HG03159 (cell line): ENCODE measurements at regions not wholly inside any gene's neighbourhood (a gene's known extent, or its start where the extent isn't known, plus 50 kb on each side); places are given as distances from the start of the nearest gene placed in this dataset.
"Not testable (repeated sequence)": the region's sequence is repeated elsewhere in the genome, so short reads cannot be mapped to it uniquely, and the experiment has no call there.

Experiments
- ATAC-seq: cut with Tn5 transposase; IDR thresholded peaks from one replicate; pipeline ENCODE4 v1.9.1; 2021; ENCODE audit warnings: mild to moderate bottlenecking, moderate library complexity; ENCODE audit not compliant: unreplicated experiment

DNA sequence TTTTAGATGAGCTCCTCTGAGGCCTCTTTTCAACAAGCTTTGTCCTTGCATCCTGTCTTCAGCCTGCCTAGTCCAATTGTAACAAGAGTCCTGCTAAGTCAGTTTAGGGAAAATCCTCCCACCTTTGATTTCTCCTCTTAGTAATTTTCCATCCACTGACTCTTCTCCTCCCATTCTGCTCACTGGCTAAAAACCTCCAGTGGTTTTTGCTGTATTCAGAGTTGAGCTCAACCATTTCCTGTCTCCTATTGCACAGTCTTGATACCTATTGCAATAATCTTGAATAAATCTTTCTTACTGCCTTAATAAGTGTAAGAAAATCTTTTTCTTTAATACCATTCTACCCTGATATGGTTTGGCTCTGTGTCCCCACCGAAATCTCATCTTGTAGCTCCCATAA lies 117.8 kb upstream of the ENPP6 start:
- ATAC-seq, result no peak

DNA sequence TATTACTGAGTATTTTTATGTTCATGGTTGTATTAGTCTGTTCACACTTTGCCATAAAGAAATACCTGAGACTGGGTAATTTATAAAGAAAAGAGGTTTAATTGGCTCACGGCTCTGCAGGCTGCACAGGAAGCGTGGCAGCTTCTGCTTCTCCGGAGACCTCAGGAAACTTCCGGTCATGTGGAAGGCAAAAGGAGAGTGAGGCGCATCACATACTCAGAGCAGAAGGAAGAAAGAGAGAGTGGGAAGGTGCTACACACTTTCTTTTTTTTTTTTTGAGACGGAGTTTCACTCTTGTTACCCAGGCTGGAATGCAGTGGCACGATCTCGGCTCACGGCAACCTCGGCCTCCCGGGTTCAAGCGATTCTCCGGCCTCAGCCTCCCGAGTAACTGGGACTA lies 115.8 kb upstream of the ENPP6 start:
- not testable (repeated sequence) for ATAC-seq

DNA sequence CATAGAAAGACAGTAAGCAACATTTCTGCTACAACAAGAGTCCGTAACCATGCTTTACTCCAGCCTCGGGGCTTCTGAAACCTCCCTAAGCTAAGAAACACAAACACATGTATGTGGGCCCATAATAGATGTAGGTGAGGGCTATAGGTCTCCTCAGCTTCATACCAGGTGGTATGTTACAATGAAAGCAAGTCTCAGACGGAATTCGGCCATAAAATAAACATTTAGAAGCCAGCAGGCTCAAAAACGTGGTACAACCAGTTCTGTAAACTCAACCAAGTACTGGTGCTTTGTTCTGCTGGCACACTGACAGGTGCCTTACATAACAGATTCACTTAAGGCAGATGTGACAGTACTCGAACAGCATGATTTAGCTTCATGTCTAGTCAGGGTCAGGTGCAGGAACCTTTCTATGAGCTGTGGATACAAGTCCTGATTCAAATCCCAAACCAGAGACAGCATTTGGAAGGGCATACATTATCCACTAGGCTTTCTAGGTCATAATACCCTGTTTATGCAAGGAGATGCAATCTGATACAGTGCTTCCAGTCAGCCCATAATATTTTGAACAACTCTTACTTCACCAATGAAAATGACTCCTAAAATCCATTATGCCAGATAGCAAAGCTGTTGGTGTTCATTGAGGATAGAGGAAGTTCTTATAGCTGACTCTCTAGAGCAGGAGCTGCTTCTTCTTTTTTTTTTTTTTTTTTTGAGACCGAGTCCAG lies 113.8 kb upstream of the ENPP6 start:
- ATAC-seq, result no peak

DNA sequence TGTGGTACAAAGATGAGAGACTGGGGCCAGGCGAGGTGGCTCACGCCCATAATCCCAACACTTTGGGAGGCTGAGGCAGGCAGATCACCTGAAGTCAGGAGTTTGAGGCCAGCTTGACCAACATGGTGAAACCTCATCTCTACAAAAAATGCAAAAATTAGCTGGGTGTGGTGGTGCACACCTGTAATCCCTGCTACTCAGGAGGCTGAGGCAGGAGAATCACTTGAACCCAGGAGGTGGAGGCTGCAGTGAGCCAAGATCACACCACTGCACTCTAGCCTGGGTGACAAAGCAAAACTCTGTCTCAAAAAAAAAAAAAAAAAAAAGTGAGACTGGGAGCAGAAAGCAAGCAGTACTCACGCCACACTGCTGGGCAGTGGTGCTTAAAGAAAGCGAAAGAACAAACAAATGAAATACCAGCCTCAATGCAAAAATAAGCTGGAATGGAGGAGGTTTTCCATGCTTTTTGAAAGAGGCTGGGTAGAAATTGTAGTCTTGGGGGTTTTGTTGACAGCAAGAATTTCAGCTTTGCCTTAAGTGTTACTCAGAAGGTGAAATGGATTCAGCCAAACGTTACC lies 112.9 kb upstream of the ENPP6 start:
- not testable (repeated sequence) for ATAC-seq

DNA sequence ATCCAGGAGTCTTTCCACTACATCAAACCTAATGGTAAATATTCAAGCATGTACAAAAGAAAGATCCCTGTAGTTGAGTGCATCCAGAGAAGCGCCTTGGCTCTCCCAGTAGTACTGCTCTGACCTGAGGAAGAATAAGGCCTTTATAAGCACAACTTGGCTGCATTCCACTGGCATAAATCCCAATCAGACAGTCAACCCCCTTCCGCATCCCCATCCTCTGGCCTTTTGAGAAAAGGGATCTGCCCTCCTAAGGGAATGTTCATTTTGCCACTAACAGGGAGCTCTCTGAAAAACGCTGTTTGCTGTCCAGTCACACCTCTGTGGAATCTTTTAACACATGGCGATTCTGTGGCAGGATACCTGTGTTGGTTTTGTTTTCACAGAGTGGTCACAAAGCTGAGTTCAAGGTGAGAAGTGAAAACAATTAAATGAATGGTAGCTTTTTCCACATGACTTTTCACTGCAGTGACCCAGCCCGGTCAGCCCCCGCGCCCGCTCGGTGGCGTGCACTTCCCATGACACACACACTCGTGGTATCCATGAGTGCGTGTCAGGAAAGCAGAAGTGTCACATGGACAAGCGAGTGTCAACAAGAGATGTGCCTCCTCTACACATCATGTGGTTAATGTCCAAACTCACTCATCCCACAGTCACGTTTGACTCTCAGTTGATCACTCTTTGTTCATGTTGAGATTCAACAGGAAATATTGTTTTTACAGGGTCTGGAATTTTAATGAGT lies 112.2 kb upstream of the ENPP6 start:
- ATAC-seq, result peak; percentile 61

DNA sequence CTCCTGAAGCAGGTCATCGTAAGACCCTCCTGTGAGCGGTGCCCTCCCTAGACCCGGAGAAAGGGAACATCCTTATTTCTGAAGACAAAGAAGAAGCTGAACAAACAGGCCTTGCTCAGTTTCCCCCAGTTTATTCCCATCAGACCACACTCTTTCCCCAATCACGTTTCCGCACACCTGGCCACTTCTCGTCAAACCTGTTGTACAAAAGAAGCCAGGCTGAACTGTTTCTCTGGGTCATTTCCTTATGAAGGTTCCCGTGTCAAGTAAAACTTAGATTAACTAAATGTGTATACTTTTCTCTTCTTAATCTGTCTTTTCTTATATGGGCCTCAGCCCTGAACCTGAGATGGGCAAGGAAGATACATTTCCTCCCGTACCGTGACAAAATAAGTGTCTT lies 111.6 kb upstream of the ENPP6 start:
- ATAC-seq, result no peak

DNA sequence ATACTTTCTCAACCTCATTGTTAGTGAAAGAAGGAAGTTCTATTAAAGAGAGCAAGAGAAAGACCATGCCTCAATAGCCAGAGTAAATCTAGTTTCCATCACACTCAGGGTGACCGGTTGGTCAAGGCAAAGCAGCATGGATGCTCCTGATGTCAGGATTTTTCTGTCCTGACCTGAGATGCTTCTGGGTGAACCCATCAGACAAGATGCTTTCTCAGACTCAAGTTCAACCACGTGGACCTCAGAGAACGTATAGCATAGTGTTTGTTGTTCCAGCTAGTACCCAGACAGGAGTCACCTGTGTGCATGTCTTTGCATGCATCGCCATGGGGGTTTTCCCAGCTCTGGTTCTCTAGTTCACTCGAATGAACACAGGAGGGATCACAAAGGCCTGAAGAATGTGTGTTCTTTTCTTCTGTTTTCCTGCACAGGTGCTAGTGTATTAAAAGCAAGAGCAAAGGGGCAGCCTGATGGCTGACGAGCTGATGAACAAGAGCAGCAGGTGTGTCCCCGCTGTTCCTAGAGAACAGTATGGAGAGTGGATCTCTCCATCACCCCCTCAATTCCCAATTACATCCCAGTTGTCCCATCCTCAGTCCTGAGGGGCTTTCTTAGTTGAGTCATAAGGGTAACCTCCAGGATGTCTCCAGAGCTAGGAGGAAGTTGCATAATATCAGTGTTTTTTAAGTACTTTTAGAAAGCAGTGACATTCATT lies 110.5 kb upstream of the ENPP6 start:
- ATAC-seq, result peak; percentile 79

DNA sequence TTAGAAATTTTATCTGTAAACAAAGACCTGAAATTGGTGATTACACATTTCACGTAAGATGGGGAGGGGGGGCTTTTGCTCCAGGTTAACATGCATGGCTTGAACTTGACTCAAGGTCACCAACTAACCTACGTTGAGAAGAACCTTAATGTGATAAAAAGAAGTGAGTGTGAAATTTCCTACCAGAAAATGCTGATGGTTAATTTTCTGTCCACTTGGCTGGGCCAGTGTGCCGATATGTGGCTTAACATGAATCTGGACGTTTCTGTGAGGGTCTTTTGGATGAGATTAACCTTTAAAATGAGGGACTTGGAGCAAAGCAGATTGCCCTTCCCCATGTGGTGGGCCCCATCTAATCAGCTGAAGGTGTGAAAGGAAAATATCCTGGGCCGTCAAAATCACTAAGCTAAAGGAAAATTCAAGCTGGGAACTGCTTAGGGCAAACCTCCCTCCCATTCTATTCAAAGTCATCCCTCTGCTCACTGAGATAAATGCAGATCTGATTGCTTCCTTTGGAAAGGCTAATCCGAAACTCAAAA lies 107.3 kb upstream of the ENPP6 start:
- ATAC-seq, result no peak

DNA sequence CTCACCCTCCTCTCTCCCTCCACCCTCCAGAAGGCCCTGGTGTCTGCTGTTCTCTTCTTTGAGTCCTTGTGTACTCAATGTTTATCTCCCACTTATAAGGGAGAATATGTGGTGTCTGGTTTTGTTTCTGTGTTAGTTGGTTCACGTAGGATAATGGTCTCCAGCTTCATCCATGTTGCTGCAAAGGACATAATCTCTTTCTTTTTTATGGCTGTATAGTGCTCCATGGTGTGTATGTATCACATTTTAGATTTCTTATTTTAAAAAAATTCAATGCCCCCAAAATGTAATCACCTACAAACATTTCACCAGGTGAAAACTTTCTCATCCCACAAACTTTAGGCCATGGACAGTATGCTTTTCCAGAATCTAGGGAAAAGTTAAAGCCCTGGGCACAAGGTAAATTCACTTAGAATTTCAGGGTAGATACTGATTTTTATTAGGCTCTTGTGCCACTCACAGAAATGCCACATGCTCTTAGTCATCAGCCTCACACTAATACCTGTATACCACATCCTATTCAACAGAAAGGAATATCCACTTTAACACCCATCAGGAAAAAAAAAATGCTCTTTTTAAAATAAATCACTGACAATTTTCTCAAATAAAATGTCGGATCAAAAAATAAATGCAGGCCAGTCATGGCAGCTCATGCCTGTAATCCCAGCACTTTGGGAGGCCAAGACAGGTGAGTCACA lies 104.8 kb upstream of the ENPP6 start:
- no peak for ATAC-seq

DNA sequence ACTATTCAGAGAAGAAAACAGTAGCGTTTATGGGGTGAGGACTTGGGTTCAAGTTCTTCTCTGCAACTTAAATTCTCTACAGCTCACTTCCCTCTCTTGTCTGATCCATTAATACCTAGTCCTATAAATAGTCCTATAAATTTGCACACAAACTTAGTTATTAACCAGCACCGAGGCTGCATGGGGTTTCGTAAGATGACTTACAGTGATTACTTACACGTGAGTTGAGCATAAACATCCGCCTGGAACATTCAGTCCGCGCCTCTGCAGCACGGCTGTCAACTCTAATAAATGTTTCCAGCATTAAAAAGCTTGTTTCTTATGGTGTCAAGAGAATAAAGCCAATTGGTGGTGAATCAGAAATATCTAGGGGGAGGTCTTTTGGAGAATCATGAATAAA lies 103.0 kb upstream of the ENPP6 start:
- ATAC-seq, result no peak

DNA sequence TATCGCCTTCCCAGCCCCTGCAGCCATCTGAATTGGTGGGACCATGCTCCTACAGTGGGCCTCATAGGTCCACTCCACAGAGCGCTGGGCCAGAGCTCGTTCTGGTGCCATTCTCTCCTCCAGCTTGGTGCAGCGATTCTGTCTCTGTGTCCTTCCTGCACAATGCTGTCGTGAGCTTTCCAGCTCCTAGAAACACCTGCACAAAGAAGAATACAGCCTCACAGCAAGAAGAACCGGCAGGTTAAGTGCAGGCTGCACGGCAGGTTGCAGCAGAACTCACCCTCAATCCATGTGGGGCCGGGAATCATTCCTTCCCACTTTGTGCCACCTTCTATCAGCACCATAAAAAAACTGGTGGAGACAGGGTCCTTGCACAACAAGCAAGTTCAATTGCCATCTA lies 101.2 kb upstream of the ENPP6 start:
- ATAC-seq, result no peak

DNA sequence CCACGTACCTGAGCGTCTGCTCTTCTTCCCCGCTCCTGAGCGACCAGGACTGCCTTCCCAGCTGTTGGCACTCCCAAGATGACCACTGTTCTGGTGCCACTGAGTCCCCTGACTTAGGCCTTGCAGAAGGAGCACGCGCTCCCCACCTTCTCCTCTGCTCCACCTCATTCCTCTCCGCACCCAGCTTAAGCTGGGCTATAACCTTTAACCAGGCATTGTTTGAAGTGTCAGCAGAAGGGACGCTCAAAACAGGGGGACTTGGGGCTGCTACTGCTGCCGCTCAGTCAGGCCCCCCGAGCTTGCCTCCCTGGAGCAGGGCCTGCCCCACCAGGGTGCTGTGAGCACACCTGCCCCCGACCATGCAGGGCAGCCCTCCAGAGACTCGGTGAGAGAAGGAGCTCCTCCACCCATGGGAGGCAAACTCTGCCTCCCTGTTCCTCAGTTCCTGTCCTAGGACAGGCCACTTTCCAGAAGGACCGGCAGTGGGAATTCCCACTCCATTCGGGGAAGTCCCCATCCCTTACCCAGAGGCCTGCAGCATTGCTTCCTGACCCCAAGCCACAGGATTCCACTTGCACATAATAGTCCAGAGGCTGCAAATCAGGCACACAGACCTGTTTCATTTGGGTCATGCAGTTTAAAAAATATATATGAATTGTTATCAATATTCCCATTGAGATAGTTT lies 99.7 kb upstream of the ENPP6 start:
- no peak for ATAC-seq

DNA sequence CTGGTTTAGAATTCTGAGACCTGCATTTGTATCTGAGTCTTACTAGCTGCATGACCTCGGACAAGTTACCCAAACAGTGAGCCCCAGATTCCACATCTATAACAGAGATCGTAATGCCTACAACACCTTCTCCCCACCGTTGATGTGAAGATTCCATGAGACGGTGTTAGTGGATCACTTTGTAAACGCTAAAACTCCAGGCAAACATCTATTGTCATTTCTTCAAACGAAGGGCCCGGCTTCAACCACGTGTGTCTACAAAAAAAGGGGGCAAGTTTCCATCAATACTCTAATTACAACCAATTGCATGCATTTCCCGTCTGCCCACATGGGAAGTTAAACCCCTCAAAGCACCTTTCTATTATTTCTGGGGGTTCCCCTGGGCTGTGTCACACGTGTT lies 99.1 kb upstream of the ENPP6 start:
- no peak for ATAC-seq

DNA sequence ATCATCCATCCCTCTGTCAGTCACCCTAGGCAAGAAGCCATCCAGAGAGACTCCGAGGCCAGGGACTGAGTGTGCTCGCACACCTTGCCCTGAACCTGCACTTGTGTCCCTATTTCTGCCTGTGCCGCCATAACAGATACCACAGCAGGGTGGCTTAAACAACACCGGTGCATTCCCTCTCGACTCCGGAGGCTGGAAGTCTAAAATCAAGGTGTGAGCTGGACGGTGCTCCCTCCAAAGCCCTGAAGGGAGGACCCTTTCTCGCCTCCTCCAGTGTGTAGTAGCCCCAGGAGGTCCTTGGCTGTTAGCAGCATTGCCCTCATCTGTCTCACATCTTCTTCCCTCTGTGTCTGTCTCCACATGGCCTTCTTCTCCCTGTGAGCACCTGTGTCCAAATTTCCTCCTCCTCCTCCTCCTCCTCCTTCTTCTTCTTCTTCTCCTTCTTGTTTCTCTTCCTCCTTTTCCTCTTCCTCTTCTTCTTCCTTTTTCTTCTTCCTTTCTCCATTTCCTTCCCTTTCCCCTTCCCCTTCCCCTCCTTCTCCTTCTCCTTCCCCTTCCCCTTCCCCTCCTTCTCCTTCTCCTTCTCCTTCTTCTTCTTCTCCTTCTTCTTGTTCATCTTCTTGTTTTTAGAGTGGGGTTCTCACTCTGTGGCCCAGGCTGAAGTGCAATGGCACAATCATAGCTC lies 98.1 kb upstream of the ENPP6 start:
- no peak for ATAC-seq

DNA sequence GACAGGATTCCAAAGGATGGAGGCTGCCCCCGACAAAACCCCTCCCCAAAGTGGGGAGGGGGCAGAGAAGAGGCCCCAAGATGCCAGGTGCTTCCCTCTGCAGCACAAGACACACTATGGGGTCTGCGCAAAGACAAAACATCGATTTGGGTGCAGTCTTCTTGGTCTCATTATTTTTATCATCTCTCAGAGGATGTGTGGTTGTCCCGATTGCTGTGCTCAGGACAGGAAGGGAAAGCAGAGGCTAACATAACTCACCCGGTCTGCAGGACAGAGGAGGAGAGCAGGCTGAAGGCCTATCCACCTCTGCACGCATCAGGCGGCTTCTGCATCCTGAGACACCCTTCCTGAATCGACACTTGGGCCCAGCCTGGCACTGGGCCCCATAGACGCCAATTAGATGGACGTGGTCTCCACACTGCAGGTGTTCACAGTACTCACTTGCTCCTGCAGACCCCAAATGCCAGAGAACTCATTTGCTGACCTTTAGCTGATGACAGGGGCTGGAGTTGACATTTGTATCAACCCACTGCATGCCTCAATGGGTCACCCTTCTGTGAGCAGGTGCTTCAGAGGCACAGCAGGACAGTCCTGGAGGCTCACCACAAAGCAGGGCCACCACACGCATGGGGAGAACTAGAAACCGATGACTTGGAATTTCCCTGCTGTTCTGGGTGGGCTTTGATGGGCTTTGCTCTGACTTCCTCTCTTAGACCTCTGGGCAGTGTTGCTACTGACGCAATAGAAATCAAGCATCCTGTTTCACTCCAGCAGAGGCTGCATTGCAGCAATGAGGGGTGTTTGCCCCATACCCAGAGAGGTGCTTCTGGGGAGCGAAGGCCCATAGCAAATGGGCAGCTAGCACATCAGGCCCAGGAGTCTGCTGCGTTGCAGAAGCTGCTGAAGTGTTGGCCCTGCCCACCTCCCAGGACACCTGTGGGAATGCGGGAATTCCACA lies 96.3 kb upstream of the ENPP6 start:
- ATAC-seq, result peak; percentile 72

DNA sequence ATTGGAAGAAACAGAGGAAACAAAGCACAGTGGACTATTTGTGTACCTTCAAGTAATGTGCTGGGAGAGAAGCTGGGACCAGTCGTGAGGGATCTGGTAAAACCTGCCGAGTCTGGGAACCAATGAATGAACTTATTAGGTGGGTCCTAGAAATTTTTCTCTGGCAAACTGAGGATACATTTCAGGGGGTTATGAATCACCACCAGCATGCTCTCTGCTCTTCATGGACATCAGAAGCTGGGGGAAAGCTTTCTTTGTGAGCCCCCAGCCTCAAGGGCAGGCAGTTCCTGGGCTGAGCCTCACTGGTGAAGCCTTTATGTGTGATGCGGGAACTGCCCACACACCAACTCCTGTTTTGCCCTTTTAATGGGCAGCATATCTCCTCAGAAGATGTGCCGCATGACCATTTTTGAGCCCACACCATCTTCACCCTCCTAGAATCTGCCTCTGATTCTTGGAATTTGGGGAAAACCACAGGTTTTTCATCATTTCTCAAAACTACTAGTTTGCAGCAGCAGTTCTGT lies 95.4 kb upstream of the ENPP6 start:
- ATAC-seq, result no peak

DNA sequence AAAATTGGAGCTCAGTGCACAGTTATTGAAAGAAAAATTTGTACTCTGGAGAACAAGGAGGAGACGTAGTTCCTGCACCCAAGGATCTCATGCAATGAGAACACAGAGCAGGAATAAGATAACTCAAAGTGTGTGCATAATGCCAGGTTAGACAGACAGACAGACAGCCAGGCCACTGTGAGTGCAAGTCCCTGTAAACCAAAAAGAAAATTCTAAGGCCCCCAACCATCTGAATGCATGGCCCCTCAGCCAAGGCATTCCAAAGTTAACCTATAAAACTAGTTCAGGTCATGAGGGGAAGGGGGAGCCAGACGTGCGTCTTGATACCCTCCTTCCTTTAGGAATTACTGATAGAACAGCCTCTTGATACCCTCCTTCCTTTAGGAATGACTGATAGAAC lies 94.5 kb upstream of the ENPP6 start:
- no peak for ATAC-seq
